Osteoblast (primary cell): ENCODE measurements at regions not wholly inside any gene's neighbourhood (a gene's known extent, or its start where the extent isn't known, plus 50 kb on each side); places are given as distances from the start of the nearest gene placed in this dataset.

ENCODE experiments used
- DNase-seq: peaks from one replicate; pipeline ENCODE4 v3.0.0; 2011; ENCODE audit warnings: low spot score, mixed read lengths; ENCODE audit not compliant: insufficient read length; ENCODE audit errors: missing footprints
- H2AFZ ChIP-seq: 2 replicates; pipeline ENCODE4 v1.6.0; 2011; ENCODE audit warnings: mild to moderate bottlenecking, low read length
- H3K27ac ChIP-seq: 2 replicates; pipeline ENCODE4 v1.5.1; 2011; ENCODE audit warnings: mild to moderate bottlenecking, low read depth, low read length, moderate library complexity
- H3K27me3 ChIP-seq: 2 replicates; pipeline ENCODE4 v1.6.0; 2012; ENCODE audit warnings: mild to moderate bottlenecking, control low read depth, inconsistent platforms, low read length, moderate library complexity; ENCODE audit not compliant: insufficient read depth
- H3K36me3 ChIP-seq: 2 replicates; pipeline ENCODE4 v1.5.1; 2011; ENCODE audit warnings: mild to moderate bottlenecking, low read length, control low read depth, moderate library complexity; ENCODE audit not compliant: insufficient read depth
- H3K4me1 ChIP-seq: 2 replicates; pipeline ENCODE4 v1.5.1; 2011; ENCODE audit warnings: mild to moderate bottlenecking, low read length, control low read depth, moderate library complexity; ENCODE audit not compliant: insufficient read depth
- H3K4me2 ChIP-seq: 2 replicates; pipeline ENCODE4 v1.6.0; 2011; ENCODE audit warnings: mild to moderate bottlenecking, low read length; ENCODE audit not compliant: insufficient read depth
- H3K4me3 ChIP-seq: fragments of 200-600 bp; sonication (generic); 3 replicates; pipeline ENCODE4 v1.5.1; 2012; ENCODE audit warnings: mild to moderate bottlenecking, low read length, inconsistent platforms; ENCODE audit not compliant: insufficient read depth
- H3K79me2 ChIP-seq: 2 replicates; pipeline ENCODE4 v1.6.0; 2012; ENCODE audit warnings: mild to moderate bottlenecking, low read length, control low read depth, inconsistent platforms; ENCODE audit not compliant: insufficient read depth
- H3K9me3 ChIP-seq: 2 replicates; pipeline ENCODE4 v1.5.1; 2011; ENCODE audit warnings: low read depth, low read length, control low read depth
- H4K20me1 ChIP-seq: 2 replicates; pipeline ENCODE4 v1.6.0; 2012; ENCODE audit warnings: mild to moderate bottlenecking, low read length, control low read depth; ENCODE audit not compliant: insufficient read depth
- CTCF ChIP-seq: IDR thresholded peaks from 2 replicates; pipeline ENCODE4 v1.5.1; 2011; ENCODE audit warnings: mild to moderate bottlenecking, low read depth, low read length, moderate library complexity; ENCODE audit errors: extremely low read depth

GRCh38 chr1:55278378-55278777, 63.2 kb upstream of the USP24 start:
- no peak overlapping the region for H3K4me3 ChIP-seq
- no peak for DNase-seq
- no peaks in the 10 kb centered on the region for H3K36me3 ChIP-seq
- H4K20me1 ChIP-seq = no peaks in the 10 kb centered on the region
- H3K79me2 ChIP-seq = no peaks in the 10 kb centered on the region
- no peaks in the 10 kb centered on the region for H3K27me3 ChIP-seq
- no peak for TF ChIP-seq CTCF
- H2AFZ ChIP-seq = no peak overlapping the region
- H3K27ac ChIP-seq = no peak overlapping the region
- H3K4me1 ChIP-seq = peaks cover 25% of the 10 kb centered on the region
- no peaks in the 10 kb centered on the region for H3K9me3 ChIP-seq
- H3K4me2 ChIP-seq = no peak overlapping the region

- H3K36me3 ChIP-seq = no peaks in the 10 kb centered on the region
- H3K4me1 ChIP-seq = peaks cover 28% of the 10 kb centered on the region
- no peaks in the 10 kb centered on the region for H3K79me2 ChIP-seq
- no peaks in the 10 kb centered on the region for H3K27me3 ChIP-seq
- no peaks in the 10 kb centered on the region for H4K20me1 ChIP-seq
- peak overlapping the region; percentile 62 for H3K27ac ChIP-seq
- peak; percentile 96 for TF ChIP-seq CTCF
- DNase-seq = no peak
- H3K9me3 ChIP-seq = no peaks in the 10 kb centered on the region
- H2AFZ ChIP-seq = peak overlapping the region; percentile 73
- H3K4me2 ChIP-seq = peak overlapping the region; percentile 64
- peak overlapping the region; percentile 20 for H3K4me3 ChIP-seq
Observed at GRCh38 chr1:55277377-55278130, 62.4 kb upstream of the USP24 start.

- Histone ChIP-seq H2AFZ (peak overlapping the region; percentile 73), H3K4me3 (peak overlapping the region; percentile 20), H3K79me2 (no peaks in the 10 kb centered on the region), H3K4me2 (peak overlapping the region; percentile 64), H3K27ac (peak overlapping the region; percentile 62), H3K27me3 (no peaks in the 10 kb centered on the region), H3K36me3 (no peaks in the 10 kb centered on the region), H3K4me1 (peaks cover 29% of the 10 kb centered on the region), H4K20me1 (no peaks in the 10 kb centered on the region), H3K9me3 (no peaks in the 10 kb centered on the region)
- DNase-seq = no peak
- TF ChIP-seq CTCF = no peak
Observed at GRCh38 chr1:55276671-55277376, 61.7 kb upstream of the USP24 start.

GRCh38 chr1:55275941-55276341, 60.8 kb upstream of the USP24 start:
- Histone ChIP-seq H3K4me1 (peaks cover 29% of the 10 kb centered on the region), H3K9me3 (no peaks in the 10 kb centered on the region), H4K20me1 (no peaks in the 10 kb centered on the region), H3K4me2 (no peak overlapping the region), H3K4me3 (no peak overlapping the region), H3K79me2 (no peaks in the 10 kb centered on the region), H2AFZ (no peak overlapping the region), H3K27me3 (no peaks in the 10 kb centered on the region), H3K36me3 (no peaks in the 10 kb centered on the region), H3K27ac (peak overlapping the region; percentile 62)
- no peak for DNase-seq
- no peak for TF ChIP-seq CTCF
